ENCODE measurements at regions not wholly inside any gene's neighbourhood (a gene's known extent, or its start where the extent isn't known, plus 50 kb on each side); places are given as distances from the start of the nearest gene placed in this dataset.

- TF ChIP-seq MTA3 (IDR thresholded peaks at IDR 0.05; ENCODE audit: borderline replicate concordance) (no peak), ATF1 (CRISPR knock-in tag; IDR thresholded peaks at IDR 0.05) (no peak), ATF1 (tag; IDR thresholded peaks at IDR 0.05) (no peak), ATF3 (IDR thresholded peaks at IDR 0.05) (no peak), ATF3 (CRISPR knock-in tag; conservative IDR thresholded peaks at IDR 0.05) (no peak), CTCF (IDR thresholded peaks at IDR 0.05 in 2 of 3, conservative IDR thresholded peaks at IDR 0.05 in 1 of 3; ENCODE audit: insufficient read depth in 2 of 3, low read depth in 1 of 3, low read length in 3 of 3) (no peak), EP300 (IDR thresholded peaks at IDR 0.05; ENCODE audit: low read length) (no peak), PATZ1 (CRISPR knock-in tag; IDR thresholded peaks at IDR 0.05; ENCODE audit: borderline replicate concordance) (no peak)
These were observed 76.0 kb downstream of the GOLGA8G start for GRCh38 chr15:28456476-28457395.
